NT2/D1 (cell line): ENCODE measurements at regions not wholly inside any gene's neighbourhood (a gene's known extent, or its start where the extent isn't known, plus 50 kb on each side); places are given as distances from the start of the nearest gene placed in this dataset.

Experiments used
- DNase-seq: peaks from one replicate; pipeline ENCODE4 v3.0.0-alpha.2; 2011; ENCODE audit warnings: low read depth, low spot score
- H3K27me3 ChIP-seq: 2 replicates; pipeline ENCODE4 v1.6.0; 2011; ENCODE audit warnings: mild to moderate bottlenecking; ENCODE audit not compliant: insufficient read length, insufficient read depth
- H3K36me3 ChIP-seq: 2 replicates; pipeline ENCODE4 v1.6.1; 2011; ENCODE audit warnings: mild to moderate bottlenecking, low read length, mixed read lengths; ENCODE audit not compliant: insufficient read depth, insufficient read length
- H3K4me1 ChIP-seq: 2 replicates; pipeline ENCODE4 v1.5.1; 2011; ENCODE audit not compliant: insufficient read depth, insufficient read length
- H3K4me3 ChIP-seq: 2 replicates; pipeline ENCODE4 v1.5.1; 2011; ENCODE audit warnings: low read depth; ENCODE audit not compliant: insufficient read length
- H3K9ac ChIP-seq: 2 replicates; pipeline ENCODE4 v1.6.0; 2011; ENCODE audit warnings: low read depth; ENCODE audit not compliant: insufficient read length
- H3K9me3 ChIP-seq: 2 replicates; pipeline ENCODE4 v1.5.1; 2011; ENCODE audit warnings: mild to moderate bottlenecking, low read length; ENCODE audit not compliant: insufficient read depth
- SUZ12 ChIP-seq: IDR thresholded peaks from 2 replicates; pipeline ENCODE4 v1.6.1; 2011; ENCODE audit not compliant: insufficient read length, insufficient read depth; ENCODE audit errors: extremely low read depth
- YY1 ChIP-seq: IDR thresholded peaks from 2 replicates; pipeline ENCODE4 v1.6.1; 2011; ENCODE audit not compliant: insufficient read length, insufficient read depth
- ZNF274 ChIP-seq: IDR thresholded peaks from 2 replicates; pipeline ENCODE4 v1.6.1; 2011; ENCODE audit warnings: mild to moderate bottlenecking, low read depth, low read length

DNA sequence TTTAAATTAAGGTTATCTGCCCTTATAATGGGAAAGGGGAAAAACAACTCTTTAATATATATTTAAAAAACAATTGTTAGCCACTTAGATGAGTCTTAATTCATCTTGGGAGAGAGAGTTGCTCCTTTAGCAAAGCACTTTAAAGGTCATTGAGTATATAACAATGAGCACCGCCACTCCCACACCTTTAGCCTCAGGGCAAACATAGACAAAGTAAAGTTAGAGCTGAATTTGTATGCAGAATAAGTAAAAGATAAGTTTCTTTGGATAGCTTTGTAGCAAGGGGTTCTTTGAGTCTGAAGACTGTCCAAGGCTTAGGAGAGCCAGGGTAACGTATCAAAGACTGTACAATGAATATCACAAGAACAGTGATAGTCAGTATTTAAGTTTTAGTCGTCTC, 728.8 kb upstream of the LMO3 start:
- Histone ChIP-seq H3K4me1 (no peaks in the 10 kb centered on the region), H3K9me3 (no peaks in the 10 kb centered on the region; the same call in 1 of the 2 replicates), H3K27me3 (no peaks in the 10 kb centered on the region), H3K36me3 (no peaks in the 10 kb centered on the region), H3K9ac (no peak overlapping the region), H3K4me3 (no peak overlapping the region)
- peak; percentile 42 for DNase-seq
- no peak for TF ChIP-seq SUZ12
- TF ChIP-seq ZNF274, result no peak
- TF ChIP-seq YY1, result no peak

DNA sequence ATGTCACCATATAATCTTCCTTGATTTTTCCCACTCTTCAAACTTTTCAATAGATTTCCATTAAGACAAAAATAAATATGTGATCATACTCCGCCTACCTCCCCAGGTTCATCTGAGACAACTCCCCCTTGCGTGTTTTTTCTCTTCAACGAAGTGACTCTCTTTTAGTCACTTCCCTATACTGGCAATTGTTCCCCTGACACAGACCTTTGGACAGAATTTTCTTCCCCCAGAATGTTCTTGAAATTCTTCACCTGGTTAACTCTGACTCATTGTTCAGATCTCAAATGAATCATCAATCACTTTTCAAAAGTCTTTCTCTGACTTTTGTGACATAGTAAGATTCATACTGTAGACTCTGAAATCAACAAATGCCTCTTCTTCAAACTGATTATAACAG, 727.3 kb upstream of the LMO3 start:
- Histone ChIP-seq H3K36me3 (no peaks in the 10 kb centered on the region), H3K9me3 (no peaks in the 10 kb centered on the region; the same call in 1 of the 2 replicates), H3K9ac (no peak overlapping the region), H3K4me1 (no peaks in the 10 kb centered on the region), H3K4me3 (no peak overlapping the region), H3K27me3 (no peaks in the 10 kb centered on the region)
- DNase-seq, result no peak
- no peak for TF ChIP-seq YY1
- no peak for TF ChIP-seq SUZ12
- no peak for TF ChIP-seq ZNF274

DNA sequence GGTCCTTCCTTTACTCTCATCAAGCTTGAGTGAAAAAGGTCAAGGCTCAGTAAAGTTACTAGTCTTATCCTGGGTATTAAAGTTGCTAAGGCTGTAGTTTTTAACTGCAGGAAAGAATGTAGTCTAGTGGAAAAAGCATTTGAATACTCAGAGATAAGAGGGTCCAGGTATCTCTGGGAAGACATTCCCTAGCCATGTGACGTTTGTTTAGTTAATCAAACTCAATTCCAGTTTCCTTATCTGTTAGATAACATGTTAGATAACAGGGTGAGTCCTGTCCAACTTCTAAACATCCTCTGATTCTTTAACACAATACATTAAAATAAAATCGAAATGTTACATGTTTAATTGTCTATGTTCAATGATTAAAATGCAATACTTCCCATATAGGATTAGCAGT, 720.7 kb upstream of the LMO3 start:
- Histone ChIP-seq H3K9ac (no peak overlapping the region), H3K36me3 (no peaks in the 10 kb centered on the region), H3K9me3 (no peaks in the 10 kb centered on the region), H3K27me3 (no peaks in the 10 kb centered on the region), H3K4me3 (no peak overlapping the region), H3K4me1 (no peaks in the 10 kb centered on the region)
- TF ChIP-seq ZNF274, result no peak
- TF ChIP-seq YY1, result no peak
- no peak for TF ChIP-seq SUZ12
- no peak for DNase-seq

DNA sequence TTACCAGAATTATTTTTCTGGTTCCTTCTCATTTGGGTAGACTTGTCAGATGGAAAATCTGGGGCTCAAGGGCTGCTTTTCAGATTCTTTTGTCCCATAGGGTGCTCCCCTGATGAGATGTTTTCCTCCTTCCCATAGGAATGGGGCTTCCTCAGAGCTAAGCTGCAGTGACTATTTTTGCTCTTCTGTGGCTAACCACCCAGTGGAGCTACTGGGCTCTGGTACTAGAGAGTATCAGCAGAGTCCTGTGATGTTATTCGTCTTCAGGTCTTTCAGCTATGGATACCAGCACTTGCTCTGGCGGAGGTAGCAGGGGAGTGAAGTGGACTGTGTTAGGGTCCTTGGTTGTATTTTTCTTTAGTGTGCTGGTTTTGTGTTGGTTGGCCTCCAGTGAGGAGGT, 716.1 kb upstream of the LMO3 start:
- no peak overlapping the region for H3K9ac ChIP-seq
- no peak for DNase-seq
- no peak for TF ChIP-seq YY1
- no peak for TF ChIP-seq ZNF274
- no peak for TF ChIP-seq SUZ12
- no peaks in the 10 kb centered on the region for H3K36me3 ChIP-seq
- no peak overlapping the region for H3K4me3 ChIP-seq
- no peaks in the 10 kb centered on the region for H3K9me3 ChIP-seq
- H3K27me3 ChIP-seq, result no peaks in the 10 kb centered on the region
- no peaks in the 10 kb centered on the region for H3K4me1 ChIP-seq

DNA sequence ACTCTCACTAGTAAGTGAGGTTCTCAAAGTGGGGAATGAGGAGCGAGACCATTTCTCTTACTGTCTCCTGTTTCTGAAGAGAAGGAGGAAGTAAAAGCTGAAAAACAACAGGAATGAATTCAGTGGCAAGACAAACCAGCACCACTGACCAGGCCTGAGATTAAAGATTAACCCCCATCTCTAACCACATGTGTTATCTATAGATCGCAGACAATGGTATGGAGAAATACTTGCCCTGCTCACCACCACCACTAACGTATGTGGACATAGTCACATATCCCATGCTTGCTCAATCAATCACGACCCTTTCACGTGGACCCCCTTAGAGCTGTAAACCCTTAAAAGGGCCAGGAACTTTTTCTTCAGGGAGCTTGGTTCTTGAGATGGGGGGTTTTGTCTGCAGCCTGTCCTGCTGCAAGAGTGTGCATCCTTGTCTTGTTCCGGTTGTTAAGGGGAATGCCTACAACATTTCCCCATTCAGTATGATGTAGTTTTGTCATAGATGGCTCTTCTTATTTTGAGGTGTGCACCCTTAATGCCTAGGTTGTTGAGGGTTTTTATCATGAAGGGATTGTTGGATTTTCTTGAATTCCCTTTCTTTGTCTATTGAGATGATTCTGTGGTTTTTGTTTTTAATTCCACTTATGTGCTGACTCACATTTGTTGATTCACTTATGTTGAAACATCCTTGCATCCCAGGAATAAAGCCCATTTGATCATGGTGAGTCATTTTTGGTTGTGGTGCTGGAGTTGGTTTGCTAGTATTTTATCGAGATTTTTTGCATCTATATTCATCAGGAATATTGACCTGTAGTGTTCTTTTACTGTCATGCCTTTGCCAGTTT, 698.8 kb upstream of the LMO3 start:
- no peak overlapping the region for H3K4me3 ChIP-seq
- no peaks in the 10 kb centered on the region for H3K4me1 ChIP-seq
- H3K27me3 ChIP-seq, result no peaks in the 10 kb centered on the region
- no peak for TF ChIP-seq ZNF274
- TF ChIP-seq YY1, result no peak
- no peak for TF ChIP-seq SUZ12
- H3K9me3 ChIP-seq, result peaks cover 14% of the 10 kb centered on the region
- no peak overlapping the region for H3K9ac ChIP-seq
- H3K36me3 ChIP-seq, result no peaks in the 10 kb centered on the region
- no peak for DNase-seq

DNA sequence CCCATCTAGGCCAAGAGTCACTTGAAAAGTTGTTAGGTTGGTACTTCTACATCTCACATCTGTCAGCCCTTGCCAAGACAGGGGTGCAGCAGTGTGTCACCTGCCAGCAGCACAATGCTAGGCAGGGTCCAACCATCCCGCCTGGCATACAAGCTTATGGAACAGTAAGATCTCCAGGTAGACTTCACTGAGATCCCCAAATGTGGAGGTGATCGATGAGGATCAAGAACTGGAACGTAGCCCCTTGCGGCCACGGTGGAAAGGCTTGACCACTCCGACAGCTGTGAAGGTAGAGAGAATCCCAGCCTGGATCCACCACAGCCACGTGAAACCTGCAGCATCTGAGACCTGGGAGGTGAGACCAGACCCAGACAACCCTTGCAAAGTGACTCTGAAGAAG, 696.0 kb upstream of the LMO3 start:
- H3K36me3 ChIP-seq, result no peaks in the 10 kb centered on the region
- peaks cover 21% of the 10 kb centered on the region for H3K9me3 ChIP-seq
- no peak for DNase-seq
- H3K9ac ChIP-seq, result no peak overlapping the region
- H3K4me1 ChIP-seq, result no peaks in the 10 kb centered on the region
- TF ChIP-seq SUZ12, result no peak
- TF ChIP-seq ZNF274, result no peak
- no peak for TF ChIP-seq YY1
- H3K4me3 ChIP-seq, result no peak overlapping the region
- H3K27me3 ChIP-seq, result no peaks in the 10 kb centered on the region

DNA sequence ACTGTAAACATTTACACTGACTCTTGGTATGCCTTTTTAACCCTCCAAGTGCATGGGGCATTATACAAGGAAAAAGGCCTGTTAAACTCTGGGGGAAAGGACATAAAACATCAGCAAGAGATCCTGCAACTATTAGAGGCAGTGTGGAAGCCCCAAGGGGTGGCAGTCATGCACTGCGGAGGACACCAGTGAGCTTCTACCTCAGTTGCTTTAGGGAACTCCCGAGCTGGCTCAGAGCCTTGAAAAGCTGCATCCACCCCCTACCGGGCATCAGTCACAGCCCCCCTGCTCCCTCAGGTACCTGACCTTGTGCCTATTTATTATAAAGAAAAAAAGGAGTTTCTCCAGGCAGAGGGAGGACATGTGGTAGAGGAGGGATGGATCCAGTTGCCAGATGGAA, 695.6 kb upstream of the LMO3 start:
- peaks cover 24% of the 10 kb centered on the region for H3K9me3 ChIP-seq
- H3K4me1 ChIP-seq, result no peaks in the 10 kb centered on the region
- H3K9ac ChIP-seq, result no peak overlapping the region
- peak; percentile 18 for DNase-seq
- H3K27me3 ChIP-seq, result no peaks in the 10 kb centered on the region
- TF ChIP-seq ZNF274 (no peak), SUZ12 (no peak), YY1 (no peak)
- H3K4me3 ChIP-seq, result no peak overlapping the region
- H3K36me3 ChIP-seq, result no peaks in the 10 kb centered on the region
